ENCODE measurements at regions not wholly inside any gene's neighbourhood (a gene's known extent, or its start where the extent isn't known, plus 50 kb on each side); places are given as distances from the start of the nearest gene placed in this dataset.

GRCh38 chr16:51434567-51435198 lies 283.6 kb upstream of the SALL1 start:
- no peaks in the 10 kb centered on the region for H3K9me3 ChIP-seq
- TF ChIP-seq POLR2AphosphoS5 (IDR thresholded peaks at IDR 0.05; ENCODE audit: insufficient read depth in 1 of 2, low read depth in 1 of 2), result no peak
- TF ChIP-seq CTCF (IDR thresholded peaks at IDR 0.05), result no peak
- no peak for TF ChIP-seq POLR2A (IDR thresholded peaks at IDR 0.05)
- no peaks in the 10 kb centered on the region for H3K27me3 ChIP-seq
- intact Hi-C loops (cut with DNase I), result no loop called here
- H3K36me3 ChIP-seq, result no peaks in the 10 kb centered on the region
- H3K4me1 ChIP-seq, result peaks cover 8% of the 10 kb centered on the region
- H3K4me3 ChIP-seq, result no peak overlapping the region
- H3K27ac ChIP-seq, result no peak overlapping the region
- DNase-seq (ENCODE audit: extremely low spot score in 2 of 2), result no peak

GRCh38 chr16:51433599-51433998 lies 282.5 kb upstream of the SALL1 start:
- no peaks in the 10 kb centered on the region for H3K4me1 ChIP-seq
- TF ChIP-seq POLR2A (IDR thresholded peaks at IDR 0.05) (no peak), POLR2AphosphoS5 (IDR thresholded peaks at IDR 0.05; ENCODE audit: insufficient read depth in 1 of 2, low read depth in 1 of 2) (no peak), CTCF (IDR thresholded peaks at IDR 0.05) (no peak)
- H3K27me3 ChIP-seq, result no peaks in the 10 kb centered on the region
- no peaks in the 10 kb centered on the region for H3K9me3 ChIP-seq
- intact Hi-C loops (cut with DNase I), result no loop called here
- H3K4me3 ChIP-seq, result no peak overlapping the region
- DNase-seq (ENCODE audit: extremely low spot score in 2 of 2), result no peak
- no peak overlapping the region for H3K27ac ChIP-seq
- no peaks in the 10 kb centered on the region for H3K36me3 ChIP-seq

- intact Hi-C loops (cut with DNase I), result no loop called here
These were observed 280.6 kb upstream of the SALL1 start for GRCh38 chr16:51431517-51432241.

GRCh38 chr16:51430716-51431369 lies 279.8 kb upstream of the SALL1 start:
- Histone ChIP-seq H3K4me3 (no peak overlapping the region), H3K9me3 (no peaks in the 10 kb centered on the region), H3K36me3 (no peaks in the 10 kb centered on the region), H3K27ac (no peak overlapping the region), H3K4me1 (no peaks in the 10 kb centered on the region), H3K27me3 (no peaks in the 10 kb centered on the region)
- TF ChIP-seq POLR2AphosphoS5 (IDR thresholded peaks at IDR 0.05; ENCODE audit: insufficient read depth in 1 of 2, low read depth in 1 of 2) (no peak), CTCF (IDR thresholded peaks at IDR 0.05) (no peak), POLR2A (IDR thresholded peaks at IDR 0.05) (no peak)
- no peak for DNase-seq (ENCODE audit: extremely low spot score in 2 of 2)
- intact Hi-C loops (cut with DNase I), result no loop called here

More at GRCh38 chr16:51431517-51432241, 280.6 kb upstream of the SALL1 start:
- no peaks in the 10 kb centered on the region for H3K9me3 ChIP-seq
- no peak overlapping the region for H3K4me3 ChIP-seq
- H3K4me1 ChIP-seq, result no peaks in the 10 kb centered on the region
- H3K27me3 ChIP-seq, result no peaks in the 10 kb centered on the region
- no peak for TF ChIP-seq CTCF (IDR thresholded peaks at IDR 0.05)
- no peak for TF ChIP-seq POLR2AphosphoS5 (IDR thresholded peaks at IDR 0.05; ENCODE audit: insufficient read depth in 1 of 2, low read depth in 1 of 2)
- TF ChIP-seq POLR2A (IDR thresholded peaks at IDR 0.05), result no peak
- H3K27ac ChIP-seq, result no peak overlapping the region
- H3K36me3 ChIP-seq, result no peaks in the 10 kb centered on the region
- DNase-seq (ENCODE audit: extremely low spot score in 2 of 2), result no peak

All from vagina (tissue), 2 donors.